ENCODE measurements at regions not wholly inside any gene's neighbourhood (a gene's known extent, or its start where the extent isn't known, plus 50 kb on each side); places are given as distances from the start of the nearest gene placed in this dataset.

DNA sequence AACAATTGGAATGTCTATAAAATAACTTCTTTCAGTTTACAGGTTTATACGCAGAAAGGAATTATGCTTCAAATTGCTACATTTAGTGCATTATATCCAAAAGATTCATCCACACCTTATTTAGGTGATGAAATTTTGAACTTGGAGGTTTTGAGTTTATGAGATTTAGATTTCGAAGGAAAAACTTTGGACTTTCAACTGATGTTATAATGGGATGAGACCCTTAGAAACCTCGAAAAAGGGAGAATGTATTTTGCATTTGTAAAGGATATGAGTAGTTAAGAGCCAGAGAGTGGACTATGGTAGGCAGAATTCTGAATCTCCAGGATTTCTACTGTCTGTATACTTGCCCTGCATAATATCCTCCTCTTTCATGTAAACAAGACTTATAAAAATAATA, 851.6 kb upstream of the MGAT4C start:
- TF ChIP-seq, protein P1, sequence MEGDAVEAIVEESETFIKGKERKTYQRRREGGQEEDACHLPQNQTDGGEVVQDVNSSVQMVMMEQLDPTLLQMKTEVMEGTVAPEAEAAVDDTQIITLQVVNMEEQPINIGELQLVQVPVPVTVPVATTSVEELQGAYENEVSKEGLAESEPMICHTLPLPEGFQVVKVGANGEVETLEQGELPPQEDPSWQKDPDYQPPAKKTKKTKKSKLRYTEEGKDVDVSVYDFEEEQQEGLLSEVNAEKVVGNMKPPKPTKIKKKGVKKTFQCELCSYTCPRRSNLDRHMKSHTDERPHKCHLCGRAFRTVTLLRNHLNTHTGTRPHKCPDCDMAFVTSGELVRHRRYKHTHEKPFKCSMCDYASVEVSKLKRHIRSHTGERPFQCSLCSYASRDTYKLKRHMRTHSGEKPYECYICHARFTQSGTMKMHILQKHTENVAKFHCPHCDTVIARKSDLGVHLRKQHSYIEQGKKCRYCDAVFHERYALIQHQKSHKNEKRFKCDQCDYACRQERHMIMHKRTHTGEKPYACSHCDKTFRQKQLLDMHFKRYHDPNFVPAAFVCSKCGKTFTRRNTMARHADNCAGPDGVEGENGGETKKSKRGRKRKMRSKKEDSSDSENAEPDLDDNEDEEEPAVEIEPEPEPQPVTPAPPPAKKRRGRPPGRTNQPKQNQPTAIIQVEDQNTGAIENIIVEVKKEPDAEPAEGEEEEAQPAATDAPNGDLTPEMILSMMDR (IDR thresholded peaks at IDR 0.05; ENCODE audit: low read depth, low read length), result no peak
- no peak overlapping the region for H3K4me3 ChIP-seq (replicated peaks in 1 of 2; ENCODE audit: low read depth in 2 of 2, low read length in 2 of 2)

DNA sequence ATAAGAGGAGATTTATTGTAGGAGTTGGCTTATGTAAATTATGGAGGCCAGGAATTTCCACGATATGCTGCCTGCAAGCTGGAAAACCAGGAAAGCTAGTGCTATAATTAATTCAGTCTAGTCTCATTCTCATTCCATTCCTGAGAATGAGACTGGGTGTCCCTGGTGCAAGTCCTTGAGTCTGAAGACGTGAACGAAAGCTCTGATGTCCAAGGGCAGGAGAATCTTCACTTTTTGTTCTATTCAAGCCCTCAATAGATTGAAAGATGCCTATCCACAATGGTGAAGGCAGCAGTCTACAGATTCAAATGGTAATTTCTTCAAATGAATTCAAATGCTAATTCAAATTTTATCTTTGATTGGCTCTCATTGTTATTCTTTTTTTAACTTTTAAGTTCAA, 851.1 kb upstream of the MGAT4C start:
- TF ChIP-seq, protein P1 (IDR thresholded peaks at IDR 0.05; ENCODE audit: low read depth, low read length), result no peak
- no peak for DNase-seq (ENCODE audit: low read depth in 2 of 2)

More for the DNA sequence above, 851.6 kb upstream of the MGAT4C start:
- no peak for DNase-seq (ENCODE audit: low read depth in 2 of 2)

DNA sequence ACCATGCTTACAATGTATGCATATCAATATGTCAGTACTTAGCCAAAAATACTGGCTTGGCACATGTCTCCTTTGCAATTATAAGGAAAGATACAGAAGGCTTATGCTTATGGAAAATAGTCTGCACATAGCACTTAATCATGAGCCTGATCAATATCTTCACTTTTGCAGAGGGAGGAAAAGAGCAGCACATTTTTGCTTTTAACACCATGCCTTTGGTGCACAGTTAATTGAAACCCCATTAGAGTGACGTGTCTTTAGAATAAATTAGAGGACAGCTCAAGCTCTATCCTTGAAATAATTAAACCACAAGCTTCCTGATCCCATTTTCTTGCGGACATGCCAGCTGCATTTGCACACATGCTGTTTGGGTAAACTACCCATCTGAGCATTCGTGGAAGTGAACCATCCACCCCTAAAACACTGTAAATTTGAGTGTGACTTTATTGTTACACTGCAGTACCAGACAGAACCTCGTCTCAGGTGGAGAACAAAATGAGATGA, 839.9 kb upstream of the MGAT4C start:
- TF ChIP-seq, protein P1 (IDR thresholded peaks at IDR 0.05; ENCODE audit: low read depth, low read length), result no peak
- no peak for DNase-seq (ENCODE audit: low read depth in 2 of 2)
- no peak overlapping the region for H3K4me3 ChIP-seq (replicated peaks in 1 of 2; ENCODE audit: low read depth in 2 of 2, low read length in 2 of 2)

More for the DNA sequence above, 851.1 kb upstream of the MGAT4C start:
- no peak overlapping the region for H3K4me3 ChIP-seq (replicated peaks in 1 of 2; ENCODE audit: low read depth in 2 of 2, low read length in 2 of 2)

DNA sequence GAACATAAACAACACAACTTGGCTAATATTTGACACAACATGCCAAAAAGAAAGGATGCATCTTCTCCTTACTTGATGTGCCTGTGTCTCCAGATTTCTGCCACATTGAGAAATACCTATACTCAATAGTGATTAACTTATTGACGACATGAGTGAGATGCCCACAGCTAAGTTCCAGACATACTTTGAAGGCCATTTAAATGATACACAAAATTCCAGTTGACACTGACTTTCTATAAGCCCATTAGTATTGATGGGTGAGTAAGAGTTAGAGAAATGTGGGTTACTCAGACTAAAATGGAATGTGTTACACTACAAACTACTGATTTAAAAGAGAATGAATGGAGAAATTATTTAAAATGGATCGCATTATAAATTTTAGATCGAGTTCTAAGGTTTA, 838.2 kb upstream of the MGAT4C start:
- TF ChIP-seq, protein P1 (IDR thresholded peaks at IDR 0.05; ENCODE audit: low read depth, low read length), result no peak
- H3K4me3 ChIP-seq (replicated peaks in 1 of 2; ENCODE audit: low read depth in 2 of 2, low read length in 2 of 2), result no peak overlapping the region
- no peak for DNase-seq (ENCODE audit: low read depth in 2 of 2)

DNA sequence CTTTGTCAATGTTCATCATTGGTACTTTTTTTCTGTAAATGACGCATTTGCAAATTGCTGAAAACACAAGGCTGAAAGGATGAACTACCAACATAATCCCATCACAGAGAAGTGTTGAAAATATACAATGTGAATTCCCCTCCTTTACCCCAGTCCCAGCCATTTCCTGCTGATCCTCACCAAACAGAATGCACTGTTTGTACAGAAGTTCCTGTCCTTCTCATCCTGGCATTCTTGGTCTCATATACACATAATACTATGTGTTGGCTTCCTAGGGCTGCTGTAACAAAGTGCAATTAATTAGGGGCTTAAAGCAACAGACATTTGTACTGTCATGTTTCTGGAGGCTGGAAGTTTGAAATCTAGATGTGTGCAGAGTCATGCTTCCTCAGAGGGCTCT, 836.2 kb upstream of the MGAT4C start:
- TF ChIP-seq, protein P1 (IDR thresholded peaks at IDR 0.05; ENCODE audit: low read depth, low read length), result no peak
- H3K4me3 ChIP-seq (replicated peaks in 1 of 2; ENCODE audit: low read depth in 2 of 2, low read length in 2 of 2), result no peak overlapping the region
- DNase-seq (ENCODE audit: low read depth in 2 of 2), result no peak

DNA sequence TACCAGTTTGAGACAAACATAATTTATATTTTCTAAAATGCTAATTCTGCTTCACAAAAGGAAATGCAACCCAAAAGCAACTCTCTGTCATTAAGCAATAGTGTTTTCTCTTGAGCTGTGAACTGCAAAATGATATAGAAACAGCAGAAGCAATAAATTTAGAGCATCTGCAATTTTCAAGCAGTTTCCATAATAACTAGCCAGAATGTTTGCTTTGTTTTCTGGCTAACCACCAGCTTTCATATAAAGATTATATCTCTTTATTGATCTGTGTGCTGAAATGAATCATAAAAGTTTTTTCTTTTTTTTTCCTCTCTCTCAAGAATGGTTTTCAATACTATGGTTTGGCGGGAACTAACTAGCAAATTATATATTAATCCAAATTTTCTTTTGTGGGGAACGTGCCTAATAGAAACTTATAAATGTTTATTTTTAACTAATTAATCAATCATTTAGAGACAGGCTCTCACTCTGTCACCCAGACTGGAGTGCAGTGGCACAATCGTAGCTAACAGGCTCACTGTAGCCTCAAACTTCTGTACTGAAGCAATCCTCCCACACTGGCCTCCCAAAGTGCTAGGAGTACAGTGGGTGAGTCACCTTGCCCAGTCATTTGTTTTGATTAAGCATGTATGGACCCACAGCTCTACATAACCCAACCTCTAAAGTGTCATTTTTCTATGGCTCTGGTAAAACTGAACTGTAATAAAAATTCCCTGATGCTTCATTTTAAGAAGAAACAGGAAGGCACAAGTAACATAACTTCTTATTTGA, 830.1 kb upstream of the MGAT4C start:
- peak; percentile 3 to 17 for DNase-seq (ENCODE audit: low read depth in 2 of 2)
- H3K4me3 ChIP-seq (replicated peaks in 1 of 2; ENCODE audit: low read depth in 2 of 2, low read length in 2 of 2), result no peak overlapping the region
- TF ChIP-seq, protein P1 (IDR thresholded peaks at IDR 0.05; ENCODE audit: low read depth, low read length), result no peak
